HG02884 (cell line): ENCODE measurements at regions not wholly inside any gene's neighbourhood (a gene's known extent, or its start where the extent isn't known, plus 50 kb on each side); places are given as distances from the start of the nearest gene placed in this dataset.
"Not testable (repeated sequence)": the region's sequence is repeated elsewhere in the genome, so short reads cannot be mapped to it uniquely, and the experiment has no call there.

ENCODE experiments used
- ATAC-seq: cut with Tn5 transposase; IDR thresholded peaks from one replicate; pipeline ENCODE4 v1.9.1; 2021; ENCODE audit warnings: mild to moderate bottlenecking, moderate library complexity; ENCODE audit not compliant: unreplicated experiment

DNA sequence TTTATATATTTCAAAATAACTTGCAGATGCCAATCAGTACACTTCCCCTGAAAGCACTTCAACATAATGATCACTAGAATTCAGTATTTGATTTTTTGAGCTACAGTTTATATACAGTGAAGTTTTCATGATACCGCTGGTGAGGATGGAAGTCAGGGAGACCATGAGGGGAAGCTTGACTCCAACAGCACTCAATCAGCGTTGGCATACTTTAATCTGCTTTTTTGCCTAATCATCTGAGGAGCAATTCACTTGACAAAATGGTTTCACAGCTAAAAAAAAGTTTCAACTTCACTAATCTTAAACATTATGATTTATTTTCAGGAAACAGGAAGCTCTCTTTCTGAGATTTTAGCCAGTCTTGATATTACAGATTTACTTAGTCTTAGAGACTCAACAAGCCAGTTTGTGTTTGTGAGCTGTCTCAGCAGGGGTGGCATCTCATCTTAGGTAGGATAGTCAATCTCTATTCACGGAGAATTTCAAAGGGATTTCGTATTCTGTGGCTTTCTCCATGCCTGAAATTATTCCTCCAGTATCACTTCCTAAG lies 111.4 kb upstream of the ARRDC3 start:
- no peak for ATAC-seq

DNA sequence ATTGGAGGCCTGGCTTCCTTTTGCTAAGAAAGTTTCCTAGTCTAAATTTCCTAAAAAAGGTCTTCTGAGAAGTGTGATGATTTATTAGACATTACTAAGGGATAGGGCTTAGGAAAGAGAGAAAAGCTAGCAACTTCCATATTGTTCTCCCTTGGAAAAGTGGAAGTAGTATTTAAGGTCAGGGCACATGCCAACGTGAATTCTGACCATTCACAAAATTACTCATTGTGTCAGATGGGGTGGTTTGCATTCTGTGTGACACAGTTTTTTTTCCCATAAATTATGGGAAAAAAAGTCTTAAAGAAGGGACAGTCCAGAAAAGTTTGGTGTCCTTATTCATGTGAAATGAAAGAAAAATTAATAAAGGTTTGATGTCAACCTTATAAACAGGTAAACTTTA lies 110.0 kb upstream of the ARRDC3 start:
- no peak for ATAC-seq

DNA sequence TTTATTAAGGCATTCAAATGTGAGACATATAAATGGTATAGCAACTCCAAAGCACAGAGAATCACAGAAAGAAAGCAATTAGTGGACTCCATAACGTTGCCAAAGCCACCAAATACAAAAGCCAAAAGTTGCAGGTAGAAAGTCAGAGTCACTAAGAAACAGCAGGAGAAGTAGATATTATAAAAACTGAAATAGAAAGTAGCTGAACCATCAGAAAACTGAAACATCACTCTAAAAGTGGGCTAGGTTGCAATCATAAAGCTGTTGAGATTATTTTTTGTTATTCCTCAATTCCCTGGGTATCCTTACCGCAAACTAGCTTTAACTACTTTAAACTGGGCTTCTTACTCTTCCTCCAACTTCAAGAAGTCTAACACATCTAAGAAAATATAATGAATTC lies 108.1 kb upstream of the ARRDC3 start:
- no peak for ATAC-seq

DNA sequence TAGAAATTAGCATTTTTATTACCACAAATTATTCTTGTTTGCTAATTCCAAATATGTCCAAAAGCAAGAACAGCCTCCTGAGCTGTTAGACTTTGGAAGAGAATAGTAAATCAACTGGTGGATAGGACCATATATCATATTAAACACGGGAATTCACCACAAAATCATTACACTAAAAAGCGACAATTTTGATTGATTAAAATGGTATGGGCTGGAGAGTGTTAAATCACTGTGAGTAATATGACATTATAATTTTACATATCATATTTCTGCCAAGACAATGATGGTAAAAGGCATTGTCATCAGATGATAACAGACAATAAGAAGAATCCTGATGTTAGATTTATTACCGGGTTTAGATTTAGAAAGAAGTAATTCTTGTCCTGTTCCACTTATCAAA lies 107.2 kb upstream of the ARRDC3 start:
- ATAC-seq = no peak

DNA sequence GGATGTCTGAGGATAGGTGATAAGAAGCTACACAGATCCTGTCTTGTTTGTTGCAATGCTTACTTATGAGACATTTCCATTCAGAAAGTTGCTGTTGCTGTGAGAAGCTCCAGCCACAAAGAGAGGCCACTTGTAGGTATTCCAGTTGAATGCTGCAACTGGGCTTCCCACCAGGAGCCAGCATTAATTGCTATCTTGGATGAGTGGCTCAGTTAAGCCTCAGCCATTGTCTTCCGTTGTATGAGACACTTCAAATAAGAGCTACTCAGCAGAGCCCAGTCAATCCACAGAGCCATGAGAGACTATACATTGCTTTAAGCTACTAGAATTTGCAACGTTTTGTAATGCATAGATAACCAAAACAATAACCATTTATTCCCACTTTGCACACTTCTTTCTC lies 104.3 kb upstream of the ARRDC3 start:
- no peak for ATAC-seq

DNA sequence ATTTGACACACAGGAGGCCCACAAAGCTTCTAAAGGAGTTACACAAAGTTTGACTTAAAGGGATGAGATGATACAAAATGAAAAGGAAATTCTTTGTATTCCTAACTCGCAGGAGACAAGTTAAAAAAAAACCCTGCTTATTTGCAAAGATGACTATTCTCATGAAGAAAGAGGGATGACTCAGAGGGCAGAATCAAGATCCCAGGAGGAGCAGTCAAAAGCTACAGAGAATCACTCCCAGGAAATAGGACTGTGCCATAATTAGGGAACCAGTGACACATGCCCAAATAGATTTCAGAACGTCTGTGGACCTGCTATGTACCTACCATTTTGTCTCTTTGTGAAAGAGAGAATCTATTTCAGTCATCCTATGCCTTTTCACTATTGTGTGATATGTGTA lies 103.5 kb upstream of the ARRDC3 start:
- no peak for ATAC-seq

DNA sequence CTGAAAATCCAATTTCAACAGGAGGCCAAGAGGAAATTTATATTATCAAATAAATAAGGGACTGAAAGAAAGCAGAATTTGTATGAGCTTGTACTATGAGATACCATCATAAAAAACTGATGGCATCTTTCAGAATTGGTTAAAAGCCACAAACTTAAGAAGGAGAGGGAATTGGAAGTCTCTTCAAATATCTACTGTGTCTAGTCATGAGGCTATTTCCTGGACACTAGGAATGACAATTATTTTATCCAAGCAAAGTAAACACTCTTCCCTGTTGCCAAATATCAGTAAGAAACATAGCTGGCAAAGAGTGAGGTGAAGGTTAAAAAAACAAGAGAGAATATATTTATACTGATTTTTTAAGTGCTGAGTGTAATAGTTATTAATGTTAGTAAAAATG lies 101.5 kb upstream of the ARRDC3 start:
- no peak for ATAC-seq

DNA sequence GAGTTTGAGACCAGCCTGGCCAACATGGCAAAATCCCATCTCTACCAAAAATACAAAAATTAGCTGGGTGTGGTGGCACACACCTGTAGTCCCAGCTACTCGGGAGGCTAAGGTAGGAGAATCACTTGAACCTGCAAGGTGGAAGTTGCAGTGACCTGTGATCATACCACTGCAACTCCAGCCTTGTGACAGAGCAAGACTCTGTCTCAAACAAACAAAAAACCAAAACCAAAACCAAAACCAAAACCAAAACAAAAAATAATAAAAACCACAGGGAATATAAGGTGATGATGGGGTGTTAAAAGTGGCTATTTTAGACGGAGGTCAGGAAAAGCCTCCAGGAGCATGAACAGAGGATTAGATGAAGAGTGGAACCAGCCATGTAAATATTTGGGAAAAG lies 96.3 kb upstream of the ARRDC3 start:
- ATAC-seq = not testable (repeated sequence)

DNA sequence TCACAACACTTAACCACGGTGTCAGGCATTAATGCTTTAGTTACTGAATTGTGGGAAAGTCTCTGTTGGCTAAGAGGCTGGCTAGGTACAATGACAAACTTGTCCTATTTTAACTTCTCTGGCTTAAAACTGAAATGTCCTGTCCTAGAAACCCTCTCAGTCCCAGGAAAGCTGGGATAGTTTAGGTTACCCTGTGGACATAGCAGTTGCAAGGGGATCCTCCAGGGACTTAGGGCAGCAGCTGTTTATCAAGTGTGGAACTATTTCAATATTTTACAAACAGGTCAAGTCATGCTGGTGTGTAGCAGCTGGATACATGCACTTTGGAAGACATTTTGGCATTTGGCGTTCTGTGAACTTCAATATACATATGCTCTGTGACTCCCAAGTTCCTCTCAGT lies 95.0 kb upstream of the ARRDC3 start:
- no peak for ATAC-seq

DNA sequence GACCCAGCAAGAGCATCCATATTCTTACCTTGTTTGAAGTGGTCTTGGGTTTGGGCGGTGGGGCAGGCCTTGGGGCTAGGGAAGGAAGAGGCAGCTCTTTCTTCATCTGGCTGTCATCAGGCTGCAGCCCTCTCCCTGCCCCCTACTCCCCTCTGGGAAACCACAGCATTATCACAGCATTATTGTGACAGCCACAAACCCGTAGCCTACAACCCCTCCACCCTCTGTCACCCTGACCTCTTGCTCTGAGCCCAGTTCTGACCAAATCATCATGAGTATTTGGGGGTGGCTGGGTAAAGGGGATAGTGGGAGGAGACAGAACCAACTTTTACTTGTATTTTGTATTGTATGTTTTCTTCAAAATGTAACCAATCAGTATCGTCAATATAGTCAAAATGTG lies 94.3 kb upstream of the ARRDC3 start:
- no peak for ATAC-seq

DNA sequence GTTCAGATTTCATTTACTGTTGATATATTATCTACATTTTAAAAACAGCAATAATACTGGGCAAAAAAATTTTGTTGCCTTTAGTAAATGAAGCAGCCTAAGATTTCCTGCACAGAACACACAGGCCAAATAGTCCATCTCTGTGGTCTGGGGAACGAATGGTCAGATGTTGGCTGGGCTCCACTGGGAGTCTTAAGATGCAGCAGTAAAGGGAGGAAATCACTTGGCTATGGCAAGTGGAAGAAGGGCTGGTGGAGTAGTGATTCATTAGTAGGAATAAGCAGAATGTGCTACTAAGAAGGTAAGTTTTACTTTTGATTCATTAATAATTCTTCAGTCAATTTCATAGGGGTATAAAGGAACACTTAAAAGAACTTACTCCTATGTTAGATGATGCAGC lies 91.1 kb upstream of the ARRDC3 start:
- no peak for ATAC-seq

DNA sequence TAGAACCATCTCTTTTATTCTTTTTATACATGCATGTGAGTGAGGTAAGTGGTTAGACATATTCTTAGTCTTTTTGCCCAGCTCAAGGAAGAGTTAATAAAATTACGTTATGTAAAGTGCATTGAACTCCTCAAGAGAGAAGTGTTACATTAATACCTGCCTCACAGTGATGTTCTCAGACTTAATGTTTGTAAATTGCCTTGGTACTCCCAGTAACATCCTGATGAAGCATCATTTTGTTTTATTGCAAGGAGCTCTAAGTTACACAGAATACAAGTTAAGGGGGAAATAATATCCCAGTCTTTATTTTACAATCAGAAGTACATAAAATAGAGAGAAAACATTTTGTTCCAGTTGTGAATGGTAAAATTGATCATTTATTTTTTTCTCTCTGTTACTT lies 89.5 kb upstream of the ARRDC3 start:
- no peak for ATAC-seq

DNA sequence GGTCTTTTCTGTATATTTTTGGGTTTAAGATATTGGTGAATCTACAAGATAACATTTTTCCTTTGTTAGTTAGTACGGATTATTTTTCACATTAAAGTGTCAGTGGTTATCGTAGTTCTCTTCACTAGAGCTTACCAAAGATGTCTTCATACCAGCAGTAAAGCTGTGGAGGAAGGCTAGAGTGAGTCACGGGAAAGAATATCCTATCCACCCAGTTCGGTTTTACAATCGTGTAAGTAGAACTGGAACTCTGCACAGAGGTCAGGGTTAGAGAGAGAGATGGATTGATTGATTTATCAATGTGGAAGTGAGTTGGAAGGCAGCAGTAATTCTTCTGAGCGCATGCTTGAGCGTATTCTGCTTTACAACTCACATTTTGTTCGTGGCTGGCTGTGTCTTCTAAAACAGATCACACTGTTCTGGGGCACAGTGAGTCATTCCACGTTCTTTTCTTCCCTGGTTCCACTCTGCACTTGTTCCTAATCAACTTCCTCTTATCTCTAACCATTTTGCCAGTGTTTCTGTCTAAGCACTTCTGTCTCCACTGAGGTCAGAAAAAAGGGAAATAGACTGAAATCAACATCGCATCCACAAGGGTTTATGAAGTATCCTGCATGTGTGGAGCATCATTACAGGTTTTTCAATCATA lies 86.5 kb upstream of the ARRDC3 start:
- ATAC-seq = no peak

DNA sequence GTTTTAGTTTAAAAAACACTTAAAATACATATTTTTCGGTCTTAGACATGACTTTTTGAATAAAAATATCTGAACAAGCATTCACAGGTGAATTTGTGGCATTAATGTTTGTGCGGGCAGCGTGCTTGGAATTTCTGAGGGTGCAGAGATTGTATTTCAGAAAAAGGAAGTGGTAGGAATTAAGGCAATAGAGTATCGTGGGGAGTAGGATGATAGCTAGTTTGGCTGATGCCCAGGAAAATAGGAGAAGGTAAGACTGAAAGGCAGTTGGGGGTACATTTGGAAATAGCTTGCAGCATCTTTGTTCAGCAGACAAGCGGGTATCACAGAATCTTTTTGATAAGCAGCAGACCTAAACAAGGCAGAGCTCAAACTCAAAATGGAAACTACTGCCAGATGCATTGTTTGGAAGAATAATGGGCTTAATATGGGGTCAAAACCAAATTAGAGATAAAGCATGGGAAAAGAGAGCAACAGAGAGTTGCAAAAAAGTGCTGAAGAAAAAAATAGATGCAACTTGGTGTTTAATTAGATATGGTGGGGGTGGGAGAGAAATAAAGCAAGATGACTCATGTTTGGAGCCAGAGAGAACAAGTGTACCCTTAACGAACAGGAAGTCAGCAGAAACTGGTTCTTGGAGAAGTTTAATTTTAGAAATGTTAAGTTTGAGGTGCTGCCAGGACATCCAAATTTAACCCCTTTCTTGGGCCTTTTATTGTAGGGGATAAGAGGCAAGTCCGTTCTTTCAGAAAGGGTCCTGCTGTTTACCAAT lies 85.7 kb upstream of the ARRDC3 start:
- no peak for ATAC-seq

DNA sequence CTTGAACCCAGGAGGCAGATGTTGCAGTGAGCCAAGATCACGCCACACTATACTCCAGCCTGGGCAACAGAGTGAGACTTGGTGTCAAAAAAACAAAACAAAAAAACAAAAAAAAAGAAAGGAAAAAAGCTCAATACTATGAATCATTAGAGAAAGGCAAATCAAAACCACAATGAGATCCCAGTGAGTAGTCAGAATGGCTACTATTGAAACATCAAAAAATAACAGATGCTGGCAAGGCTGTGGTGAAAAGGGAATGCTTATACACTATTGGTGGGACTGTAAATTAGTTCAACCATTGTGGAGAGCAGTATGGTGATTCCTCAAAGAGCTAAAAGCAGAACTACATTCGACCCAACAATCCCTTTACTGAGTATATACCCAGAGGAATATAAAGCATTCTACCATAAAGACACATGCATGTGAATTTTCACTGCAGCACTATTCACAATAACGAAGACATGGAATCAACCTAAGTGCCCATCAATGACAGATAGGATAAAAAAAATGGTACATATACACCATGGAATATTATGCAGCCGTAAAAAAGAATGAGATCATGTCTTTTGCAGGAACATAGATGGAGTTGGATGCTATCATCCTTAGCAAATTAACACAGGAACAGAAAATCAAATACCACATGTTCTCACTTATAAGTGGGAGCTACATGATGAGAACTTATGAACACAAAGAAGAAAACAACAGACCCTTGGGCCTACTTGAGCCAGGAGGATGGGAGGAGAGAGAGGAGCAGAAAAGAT lies 81.9 kb upstream of the ARRDC3 start:
- no peak for ATAC-seq

DNA sequence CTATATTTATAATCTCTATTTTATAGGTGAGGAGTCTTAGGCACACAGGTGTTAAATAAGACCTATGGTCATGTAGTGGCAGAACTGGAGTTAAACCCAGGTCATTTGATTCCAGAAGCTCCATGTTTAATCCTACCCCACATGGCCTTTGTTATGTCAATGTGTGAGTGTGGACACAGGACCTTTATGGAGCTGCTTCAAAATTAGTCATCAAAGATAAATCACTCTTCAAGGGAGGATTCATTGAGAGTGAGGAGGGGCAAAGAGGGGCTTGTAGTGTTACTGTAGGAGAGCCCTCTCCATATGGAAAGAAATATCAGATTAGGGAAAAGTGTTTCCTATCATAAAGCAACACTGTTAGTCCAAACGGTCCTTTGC lies 74.6 kb upstream of the ARRDC3 start:
- no peak for ATAC-seq

DNA sequence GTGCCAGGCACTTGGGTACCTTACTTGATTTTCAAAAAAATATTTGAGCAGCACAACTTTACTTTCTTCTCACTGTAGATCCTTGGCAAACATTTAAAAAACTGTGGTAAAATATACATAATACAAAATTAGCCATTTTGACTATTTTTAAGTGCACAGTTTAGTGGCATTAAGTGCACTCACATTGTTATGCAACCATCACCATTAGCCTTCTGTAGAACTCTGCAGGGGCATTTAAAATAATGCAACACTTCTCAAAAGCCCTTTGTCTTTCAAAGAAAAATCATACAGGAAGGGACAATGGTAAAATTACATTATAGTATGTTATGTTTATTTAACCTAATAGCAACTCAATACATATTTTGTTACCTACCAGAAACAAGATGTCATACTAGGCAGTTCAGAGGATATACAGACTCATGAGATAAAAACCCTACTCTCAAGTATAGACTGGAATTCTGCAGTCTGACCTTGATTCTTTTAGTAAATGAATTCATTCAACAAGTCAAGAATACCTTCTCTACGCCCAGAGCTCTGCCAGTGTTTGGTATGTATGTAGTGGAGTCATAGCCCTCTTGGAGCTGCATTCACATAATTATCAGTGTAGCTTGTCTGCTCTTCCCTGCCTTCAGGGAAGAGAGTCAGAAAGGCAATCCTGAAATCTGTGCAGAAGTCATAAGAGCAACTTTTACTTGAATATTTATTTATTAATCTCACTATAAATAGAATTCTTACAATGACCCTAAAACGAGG lies 74.0 kb upstream of the ARRDC3 start:
- ATAC-seq = no peak

DNA sequence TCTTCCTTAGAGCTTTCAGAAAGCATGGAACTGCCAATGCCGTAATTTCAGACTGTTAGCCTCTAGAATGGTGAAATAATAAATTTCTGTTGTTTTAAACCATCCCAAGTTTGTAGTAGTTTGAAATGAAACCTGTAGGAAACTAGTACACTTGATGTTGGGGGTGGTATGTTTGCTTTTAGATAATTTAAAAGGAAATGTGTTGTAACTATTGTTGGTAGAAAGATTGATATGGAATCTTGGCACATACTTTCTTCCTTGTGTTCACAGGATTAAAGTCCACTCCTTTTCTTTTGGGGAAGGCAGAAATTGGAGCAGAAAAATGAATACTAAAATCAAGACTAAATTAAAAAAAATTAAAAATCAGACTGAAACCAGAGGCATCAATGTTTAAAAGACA lies 66.0 kb upstream of the ARRDC3 start:
- no peak for ATAC-seq

DNA sequence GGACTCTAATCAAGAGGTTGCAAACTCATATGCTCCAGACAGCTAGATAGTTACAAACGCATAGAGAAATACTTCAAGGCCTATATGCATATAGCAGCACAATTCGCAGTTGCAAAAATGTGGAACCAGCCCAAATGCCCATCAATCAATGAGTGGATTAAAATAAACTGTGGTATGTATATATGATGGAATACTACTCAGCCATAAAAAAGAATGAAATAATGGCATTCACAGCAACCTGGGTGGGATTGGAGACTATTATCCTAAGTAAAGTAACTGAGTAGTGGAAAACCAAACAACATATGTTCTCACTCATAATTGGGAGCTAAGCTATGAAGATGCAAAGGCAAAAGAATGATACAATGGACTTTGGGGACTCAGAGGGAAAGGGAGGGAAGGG lies 65.0 kb upstream of the ARRDC3 start:
- ATAC-seq = not testable (repeated sequence)

DNA sequence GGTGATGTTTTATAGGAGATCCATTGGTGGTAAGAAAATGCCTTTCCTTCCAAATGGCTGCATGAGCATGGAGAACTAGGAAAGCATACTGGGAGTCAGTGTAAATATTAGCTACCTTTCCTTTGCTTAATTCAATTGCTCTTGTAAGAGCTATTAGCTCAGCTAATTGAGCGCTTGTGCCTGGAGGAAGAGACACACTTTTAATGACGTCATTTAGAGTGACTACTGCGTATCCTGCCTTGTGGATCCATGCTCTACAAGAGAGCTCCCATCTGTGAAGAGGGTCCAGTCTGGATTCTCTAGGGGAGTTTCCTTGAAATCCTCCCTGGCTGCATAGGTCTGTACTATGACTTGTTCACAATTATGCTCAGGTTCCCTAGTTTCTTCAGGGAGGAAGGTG lies 63.8 kb upstream of the ARRDC3 start:
- not testable (repeated sequence) for ATAC-seq
